Ovary (tissue), 7 donors: ENCODE measurements at regions not wholly inside any gene's neighbourhood (a gene's known extent, or its start where the extent isn't known, plus 50 kb on each side); places are given as distances from the start of the nearest gene placed in this dataset.

ENCODE experiments used
- DNase-seq, 5 donors: peaks; one replicate each; pipeline ENCODE4 v3.0.0-alpha.2; 2019 to 2020
- H3K27ac ChIP-seq, 2 donors: fragments of 200-600 bp; one replicate each; pipeline versions ENCODE4 v1.5.1 to v1.8.0; 2019 to 2022
- H3K27me3 ChIP-seq: fragments of 200-600 bp; one replicate; pipeline ENCODE4 v1.8.0; 2022
- H3K36me3 ChIP-seq: fragments of 200-600 bp; sonication (generic); one replicate; pipeline ENCODE4 v1.5.1; 2019
- H3K4me1 ChIP-seq: one replicate; pipeline ENCODE4 v1.8.1; 2013; ENCODE audit warnings: mild to moderate bottlenecking, moderate library complexity; ENCODE audit not compliant: insufficient read depth
- H3K4me3 ChIP-seq: fragments of 200-600 bp; sonication (generic); one replicate; pipeline ENCODE4 v1.5.1; 2017
- H3K9me3 ChIP-seq, 2 donors: fragments of 200-600 bp in 1 of 2; sonication (generic) in 1 of 2; one replicate each; pipeline versions ENCODE4 v1.5.1 to v1.8.1; 2013 to 2019; ENCODE audit warnings: mild to moderate bottlenecking in 1 of 2, moderate library complexity in 1 of 2
- EP300 ChIP-seq: sonication (generic); formaldehyde crosslinking; IDR thresholded peaks from one replicate; pipeline ENCODE4 v1.6.1; 2017; ENCODE audit warnings: antibody characterized with exemption
- POLR2A ChIP-seq: fragments of 450-650 bp; IDR thresholded peaks from one replicate; pipeline ENCODE4 v1.6.1; 2017; ENCODE audit warnings: antibody characterized with exemption, mild to moderate bottlenecking, moderate library complexity
- WGBS, 3 donors: extraction: QIAGEN DNeasy Blood & Tissue Kit in 1 of 3; methylation state at CpG; one replicate each; pipeline versions ENCODE4 v1.1.5 to v1.1.7; 2013 to 2017; 5-methylcytosine and 5-hydroxymethylcytosine counted together
- intact Hi-C, 4 donors: fragments of 100-400 bp; cut with DNase I; formaldehyde crosslinking; loops; one replicate each; pipeline versions ENCODE4 v1.11.0 to v1.15.1; 2022 to 2023
- TF ChIP-seq, protein P1 (sequence below), 3 donors: fragments of 450-650 bp in 2 of 3; fragments of 200-600 bp in 1 of 3; IDR thresholded peaks; one replicate each; pipeline versions ENCODE4 v1.5.1 to v1.8.0; 2016 to 2022; ENCODE audit warnings: antibody characterized with exemption in 3 of 3, mild to moderate bottlenecking in 1 of 3
- donor health status: DM: no; HTN: no; CAD: no; lungs with moderate emphysema.
- donor health status: DM: no; HTN: no; CAD: no.
- donor health status: Bipolar disorder and iron deficiency.
- donor health status: DM: no; HTN: no; CAD: no.
- donor health status: DM: yes; HTN: yes; CAD: no.

GRCh38 chr18:28802546-28802945 lies 625.6 kb upstream of the CDH2 start:
- no peak overlapping the region for H3K27ac ChIP-seq
- intact Hi-C loops: no loop called here
- no peaks in the 10 kb centered on the region for H3K4me1 ChIP-seq
- H3K9me3 ChIP-seq: no peaks in the 10 kb centered on the region
- 73 to 80% (median 75%) methylated on average over 4 of the region's 4 CpGs for WGBS, 3 donors
- DNase-seq: no peak
- no peak for TF ChIP-seq POLR2A
- no peak for TF ChIP-seq EP300
- TF ChIP-seq, protein P1, sequence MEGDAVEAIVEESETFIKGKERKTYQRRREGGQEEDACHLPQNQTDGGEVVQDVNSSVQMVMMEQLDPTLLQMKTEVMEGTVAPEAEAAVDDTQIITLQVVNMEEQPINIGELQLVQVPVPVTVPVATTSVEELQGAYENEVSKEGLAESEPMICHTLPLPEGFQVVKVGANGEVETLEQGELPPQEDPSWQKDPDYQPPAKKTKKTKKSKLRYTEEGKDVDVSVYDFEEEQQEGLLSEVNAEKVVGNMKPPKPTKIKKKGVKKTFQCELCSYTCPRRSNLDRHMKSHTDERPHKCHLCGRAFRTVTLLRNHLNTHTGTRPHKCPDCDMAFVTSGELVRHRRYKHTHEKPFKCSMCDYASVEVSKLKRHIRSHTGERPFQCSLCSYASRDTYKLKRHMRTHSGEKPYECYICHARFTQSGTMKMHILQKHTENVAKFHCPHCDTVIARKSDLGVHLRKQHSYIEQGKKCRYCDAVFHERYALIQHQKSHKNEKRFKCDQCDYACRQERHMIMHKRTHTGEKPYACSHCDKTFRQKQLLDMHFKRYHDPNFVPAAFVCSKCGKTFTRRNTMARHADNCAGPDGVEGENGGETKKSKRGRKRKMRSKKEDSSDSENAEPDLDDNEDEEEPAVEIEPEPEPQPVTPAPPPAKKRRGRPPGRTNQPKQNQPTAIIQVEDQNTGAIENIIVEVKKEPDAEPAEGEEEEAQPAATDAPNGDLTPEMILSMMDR (IDR thresholded peaks at IDR 0.05): no peak
- H3K36me3 ChIP-seq: no peaks in the 10 kb centered on the region
- H3K27me3 ChIP-seq: no peaks in the 10 kb centered on the region
- H3K4me3 ChIP-seq: no peak overlapping the region

- intact Hi-C loops: no loop called here
- H3K27ac ChIP-seq: no peak overlapping the region
- WGBS, 3 donors: 91 to 96% (median 92%) methylated on average over 5 of the region's 5 CpGs
- no peak overlapping the region for H3K4me3 ChIP-seq
- TF ChIP-seq EP300 (no peak), POLR2A (no peak)
- TF ChIP-seq, protein P1 (IDR thresholded peaks at IDR 0.05): no peak
- H3K4me1 ChIP-seq: no peaks in the 10 kb centered on the region
- DNase-seq: no peak
- no peaks in the 10 kb centered on the region for H3K27me3 ChIP-seq
- no peaks in the 10 kb centered on the region for H3K9me3 ChIP-seq
- H3K36me3 ChIP-seq: no peaks in the 10 kb centered on the region
Measured at GRCh38 chr18:28801876-28802275, 624.9 kb upstream of the CDH2 start.

GRCh38 chr18:28794459-28795245 lies 617.7 kb upstream of the CDH2 start:
- Histone ChIP-seq H3K4me3 (no peak overlapping the region), H3K9me3 (no peaks in the 10 kb centered on the region), H3K36me3 (no peaks in the 10 kb centered on the region), H3K27me3 (no peaks in the 10 kb centered on the region), H3K27ac (no peak overlapping the region), H3K4me1 (no peaks in the 10 kb centered on the region)
- WGBS, 3 donors: 68 to 76% (median 68%) methylated on average over 5 of the region's 5 CpGs
- no peak for DNase-seq
- no peak for TF ChIP-seq EP300
- no peak for TF ChIP-seq POLR2A
- TF ChIP-seq, protein P1 (IDR thresholded peaks at IDR 0.05): no peak
- intact Hi-C loops: no loop called here

- no peak for DNase-seq
- H3K27ac ChIP-seq: no peak overlapping the region
- no peak overlapping the region for H3K4me3 ChIP-seq
- 65 to 93% (median 68%) methylated on average over 1 of the region's 1 CpG for WGBS, 3 donors
- no peaks in the 10 kb centered on the region for H3K36me3 ChIP-seq
- H3K27me3 ChIP-seq: no peaks in the 10 kb centered on the region
- TF ChIP-seq POLR2A (no peak), EP300 (no peak)
- TF ChIP-seq, protein P1 (IDR thresholded peaks at IDR 0.05): no peak
- H3K9me3 ChIP-seq: no peaks in the 10 kb centered on the region
- H3K4me1 ChIP-seq: no peaks in the 10 kb centered on the region
- intact Hi-C loops: no loop called here
Measured at GRCh38 chr18:28793901-28794300, 617.0 kb upstream of the CDH2 start.
